Hepatic stellate cell (primary cell): ENCODE measurements at regions not wholly inside any gene's neighbourhood (a gene's known extent, or its start where the extent isn't known, plus 50 kb on each side); places are given as distances from the start of the nearest gene placed in this dataset.

Experiments used
- DNase-seq: peaks from one replicate; pipeline ENCODE4 v3.0.0; 2011; ENCODE audit warnings: low spot score

DNA sequence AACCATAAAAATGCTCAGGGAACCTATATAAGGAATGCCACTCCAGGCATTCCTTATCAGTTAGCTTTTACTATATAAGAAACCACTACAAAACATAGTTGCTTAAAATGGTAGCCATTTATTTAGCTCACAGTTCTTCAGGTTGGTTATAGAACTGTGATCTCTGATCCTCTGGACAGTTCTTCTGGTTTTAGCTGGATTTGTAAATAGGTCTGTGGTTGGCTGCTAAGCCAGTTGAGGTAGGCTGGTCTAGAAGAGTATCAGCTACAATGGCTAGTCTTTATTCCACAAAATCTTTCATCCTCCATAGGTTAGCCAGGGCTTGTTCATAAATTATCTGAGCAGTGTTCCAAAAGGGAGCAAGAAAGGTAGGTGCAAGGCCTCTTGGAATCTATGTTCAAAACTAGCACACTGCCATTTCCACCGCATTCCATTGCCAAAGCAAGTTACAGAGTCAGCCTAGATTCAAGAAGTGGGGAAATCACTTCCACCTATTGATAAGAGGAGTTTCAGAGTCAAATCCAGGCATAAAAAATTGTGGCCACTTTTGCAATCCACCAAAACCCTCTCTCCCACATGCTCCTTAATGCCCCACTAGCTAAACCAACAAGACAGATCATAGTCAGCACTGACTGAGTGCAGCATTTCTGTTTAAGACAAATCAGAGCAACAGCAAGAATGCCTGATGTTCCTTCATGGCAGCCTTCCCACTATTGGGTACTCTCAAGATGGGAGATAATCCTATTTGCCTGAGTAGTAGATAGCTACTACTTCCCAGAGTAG lies 146.4 kb downstream of the IRS1 start:
- no peak for DNase-seq

DNA sequence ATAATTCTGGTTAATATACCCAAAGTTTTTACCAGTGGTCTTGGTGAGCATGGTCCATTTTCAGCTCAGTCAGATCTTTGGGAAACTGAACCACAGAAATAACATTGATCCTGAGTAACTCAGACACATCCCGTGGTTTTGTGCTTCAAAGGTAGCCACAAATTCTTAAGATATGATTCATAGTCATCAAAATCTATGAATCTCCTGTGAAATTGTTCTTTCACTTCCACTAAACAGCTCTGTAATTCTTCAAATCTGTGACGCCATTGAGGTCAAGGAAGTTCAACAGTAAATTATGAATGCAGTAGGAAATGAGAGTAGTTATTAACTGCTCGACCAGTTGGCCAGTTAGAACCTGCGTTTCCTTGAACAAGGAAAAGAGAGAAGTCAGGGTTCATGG lies 147.3 kb downstream of the IRS1 start:
- DNase-seq = peak; percentile 48

DNA sequence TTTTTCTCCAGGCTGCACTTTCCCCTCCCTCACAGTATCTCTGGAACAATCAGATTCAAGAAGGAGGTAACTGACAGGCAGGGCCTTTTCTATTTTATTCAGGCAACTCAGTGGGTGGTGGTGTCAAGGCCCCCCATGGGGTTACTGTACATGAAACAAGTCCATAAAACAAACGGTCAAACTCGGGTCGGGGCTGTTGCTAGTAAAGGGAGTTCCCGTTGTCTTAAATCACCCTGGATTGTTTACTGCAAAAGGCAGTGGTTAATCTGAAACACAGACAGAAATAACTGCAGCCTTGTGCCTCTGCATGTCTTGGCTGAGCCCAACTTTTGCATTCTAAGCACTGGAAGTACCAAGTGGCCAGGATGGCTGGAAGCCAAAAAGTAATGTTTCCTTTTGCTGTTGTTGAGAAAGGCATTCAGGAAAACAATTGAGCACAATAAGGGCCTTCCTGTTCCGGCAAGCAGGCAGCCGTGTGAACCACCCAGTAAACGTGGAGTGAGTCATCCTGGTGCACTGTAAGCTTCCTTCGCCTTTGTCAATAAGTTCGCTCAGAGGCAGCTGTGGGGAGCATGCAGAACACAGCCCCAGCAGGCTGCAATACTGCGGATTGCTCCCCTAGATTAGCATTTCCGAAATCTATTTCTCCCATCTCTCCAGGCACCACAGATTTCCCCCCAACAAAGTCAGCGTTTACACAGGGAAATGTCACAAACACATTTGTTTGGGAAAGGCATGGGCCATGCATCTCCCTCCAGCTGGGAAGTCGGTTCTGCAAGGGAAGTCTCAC lies 149.6 kb downstream of the IRS1 start:
- peak; percentile 62 for DNase-seq

DNA sequence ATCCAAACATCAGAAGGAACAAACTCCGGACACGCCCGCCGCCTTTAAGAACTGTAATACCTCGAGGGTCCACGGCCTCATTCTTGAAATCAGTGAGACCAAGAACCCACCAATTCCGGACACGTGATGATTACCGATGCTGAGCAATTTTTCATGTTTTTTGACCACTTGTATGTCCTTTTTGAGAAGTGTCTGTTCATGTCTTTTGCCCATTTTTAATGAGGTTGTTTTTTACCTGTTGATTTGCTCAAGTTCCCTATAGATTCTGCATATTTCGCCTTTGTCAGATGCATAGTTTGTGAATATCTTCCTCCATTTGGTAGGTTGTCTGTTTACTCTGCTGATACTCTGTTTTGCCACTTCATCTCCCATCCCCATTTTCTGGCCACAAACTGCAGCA lies 150.4 kb downstream of the IRS1 start:
- DNase-seq = no peak

DNA sequence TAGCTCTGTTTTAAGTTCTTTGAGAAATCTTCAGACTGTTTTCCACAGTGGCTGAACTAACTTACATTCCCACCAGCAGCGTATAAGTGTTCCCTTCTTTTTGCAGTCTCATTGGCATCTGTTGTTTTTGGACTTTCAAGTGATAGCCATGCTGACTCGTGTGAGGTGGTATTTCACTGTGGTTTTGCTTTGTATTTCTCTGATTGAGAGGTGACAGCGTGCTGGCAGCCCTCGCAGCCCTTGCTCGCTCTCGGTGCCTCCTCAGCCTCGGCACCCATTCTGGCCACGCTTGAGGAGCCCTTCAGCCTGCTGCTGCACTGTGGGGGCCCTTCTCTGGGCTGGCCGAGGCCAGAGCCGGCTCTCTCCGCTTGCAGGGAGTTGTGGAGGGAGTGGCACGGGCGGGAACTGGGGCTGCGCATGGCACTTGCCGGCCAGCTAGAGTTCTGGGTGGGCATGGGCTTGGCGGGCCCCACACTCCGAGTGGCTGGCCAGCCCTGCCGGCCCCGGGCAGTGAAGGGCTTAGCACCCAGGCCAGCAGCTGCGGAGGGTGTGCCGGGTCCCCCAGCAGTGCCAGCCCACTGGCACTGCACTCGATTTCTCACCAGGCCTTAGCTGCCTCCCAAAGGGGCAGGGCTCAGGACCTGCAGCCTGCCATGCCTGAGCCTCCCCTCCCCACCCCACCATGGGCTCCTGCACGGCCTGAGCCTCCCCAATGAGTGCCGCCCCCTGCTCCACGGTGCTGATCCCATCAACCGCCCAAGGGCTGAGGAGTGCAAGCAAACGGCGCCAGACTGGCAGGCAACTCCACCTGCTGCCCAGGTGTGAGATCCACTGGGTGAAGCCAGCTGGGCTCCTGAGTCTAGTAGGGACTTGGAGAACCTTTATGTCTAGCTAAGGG lies 151.8 kb downstream of the IRS1 start:
- DNase-seq = no peak

DNA sequence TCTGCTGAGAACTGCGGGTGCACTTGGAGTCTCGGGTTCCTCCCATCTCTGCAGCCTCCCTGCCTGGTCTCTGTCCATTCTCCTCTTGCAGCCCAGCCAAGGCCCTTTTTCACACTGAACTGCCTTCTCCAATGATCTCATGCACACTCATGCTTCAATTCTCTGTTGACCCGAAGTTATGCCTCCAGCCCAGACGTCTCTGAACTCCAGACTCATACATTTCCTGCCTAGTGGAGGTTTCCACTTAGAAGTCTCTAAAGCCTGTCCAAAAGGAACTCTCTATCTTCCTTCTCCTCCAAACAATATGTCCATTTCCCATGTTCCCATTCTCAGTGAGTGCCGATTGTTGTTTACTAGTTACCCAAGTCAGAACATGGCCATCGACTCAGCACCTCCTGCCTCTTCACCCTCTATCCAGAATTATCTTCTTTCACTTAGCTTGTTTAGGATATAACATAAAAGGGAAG lies 155.2 kb downstream of the IRS1 start:
- DNase-seq = peak; percentile 44

DNA sequence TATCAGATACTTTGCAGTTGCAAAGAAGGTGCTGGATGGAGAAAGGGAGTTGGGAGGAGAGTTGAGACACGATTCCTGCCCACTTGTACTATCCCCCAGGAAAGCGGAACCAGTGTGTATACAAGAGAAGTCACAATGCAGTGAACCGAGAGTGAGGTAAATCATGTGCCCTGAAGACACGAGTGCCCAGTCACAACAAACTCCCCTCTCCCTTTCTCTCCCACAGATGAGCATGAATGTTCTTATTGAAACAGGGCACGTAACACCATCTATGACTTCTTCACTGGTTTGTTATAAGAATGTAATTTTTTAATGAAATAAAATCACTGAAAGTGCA lies 155.7 kb downstream of the IRS1 start:
- no peak for DNase-seq

DNA sequence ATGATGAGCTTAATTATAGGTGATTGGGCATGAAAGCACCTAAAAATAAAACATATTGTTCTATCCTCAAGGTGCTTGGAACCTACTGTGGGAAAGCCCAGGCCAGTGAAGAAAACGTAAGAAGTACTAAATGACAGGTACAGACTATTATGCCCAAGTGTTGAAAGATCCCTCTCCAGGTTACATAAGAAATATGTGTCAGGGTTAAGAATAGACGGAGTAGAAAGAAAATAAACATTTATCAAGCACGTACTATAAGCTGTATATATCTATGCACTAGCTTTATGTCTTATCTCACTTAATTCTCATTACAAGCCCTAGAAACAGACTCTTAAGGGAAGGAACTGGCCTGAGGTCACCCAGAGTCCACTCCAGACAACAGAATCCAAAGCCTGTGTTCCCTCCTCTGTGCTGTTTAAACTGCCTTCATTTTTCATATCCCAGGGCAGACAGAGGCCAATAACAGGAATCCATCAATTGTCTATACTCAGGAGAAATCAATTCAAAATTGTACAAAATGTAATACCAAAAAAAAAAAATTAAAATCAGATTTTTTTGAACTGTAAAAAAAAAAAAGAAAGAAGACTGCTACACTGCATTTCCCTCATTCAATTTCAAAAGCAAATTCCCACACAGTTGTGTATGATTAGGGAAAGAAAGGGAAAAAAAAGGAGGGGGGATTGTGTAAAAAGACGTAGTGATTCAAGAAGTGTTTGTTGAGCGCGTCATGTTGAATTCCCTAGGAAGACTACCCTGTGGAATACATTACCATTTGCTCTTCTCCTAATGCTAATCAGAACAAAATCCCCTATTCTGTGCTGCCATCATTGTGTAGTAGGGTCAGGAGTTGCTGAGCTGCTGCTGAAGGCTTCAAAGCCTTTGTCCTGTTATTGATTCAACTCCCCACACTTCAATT lies 156.3 kb downstream of the IRS1 start:
- no peak for DNase-seq

DNA sequence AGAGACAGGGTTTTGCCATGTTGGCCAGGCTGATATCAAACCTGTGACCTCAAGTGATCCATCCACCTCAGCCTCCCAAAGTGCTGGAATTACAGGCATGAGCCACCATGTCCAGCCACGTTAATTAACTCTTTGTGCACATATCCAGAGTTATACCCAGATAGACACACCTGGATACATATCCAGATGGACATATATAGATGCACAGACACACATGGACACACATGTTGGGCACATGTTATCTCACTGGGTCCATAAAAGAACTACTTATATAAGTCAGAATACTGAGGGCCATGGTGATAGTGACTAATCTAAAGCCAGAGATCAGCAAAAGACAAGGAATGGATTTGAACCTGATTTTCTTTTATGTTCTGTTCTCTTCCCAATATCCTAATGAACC lies 158.6 kb downstream of the IRS1 start:
- no peak for DNase-seq

DNA sequence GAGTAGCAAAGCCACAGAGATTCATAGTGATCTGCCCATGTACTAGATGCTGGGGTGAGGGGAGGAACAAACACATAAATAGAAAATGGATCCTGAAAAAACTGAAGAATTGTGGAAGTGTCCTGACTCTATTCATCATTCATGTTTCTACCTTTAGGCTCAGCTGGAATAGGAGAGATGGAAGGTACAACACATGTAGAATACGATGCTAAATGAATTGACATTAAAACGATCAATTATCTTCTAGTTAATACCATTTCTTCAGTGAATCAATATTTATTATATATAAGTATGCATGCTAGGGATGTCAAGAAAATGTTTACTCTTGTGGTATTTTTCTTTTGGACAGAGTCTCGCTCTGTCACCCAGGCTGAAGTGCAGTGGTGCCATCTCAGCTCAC lies 159.1 kb downstream of the IRS1 start:
- no peak for DNase-seq

DNA sequence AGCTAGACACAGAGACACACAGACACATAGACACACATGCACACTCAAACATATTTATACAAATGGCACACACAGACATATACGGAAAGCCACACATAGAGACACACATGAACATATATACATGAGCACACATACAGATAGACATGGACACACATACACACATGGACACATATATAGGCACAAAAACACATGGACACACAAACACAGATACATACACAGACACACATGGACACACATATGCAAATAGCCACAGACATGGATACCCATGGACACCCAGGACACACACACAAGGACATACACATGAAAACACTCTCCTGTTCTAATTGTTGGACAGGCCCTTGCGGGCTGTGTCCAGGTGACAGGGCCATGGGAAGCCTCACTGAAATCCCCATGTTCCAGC lies 160.1 kb downstream of the IRS1 start:
- no peak for DNase-seq

DNA sequence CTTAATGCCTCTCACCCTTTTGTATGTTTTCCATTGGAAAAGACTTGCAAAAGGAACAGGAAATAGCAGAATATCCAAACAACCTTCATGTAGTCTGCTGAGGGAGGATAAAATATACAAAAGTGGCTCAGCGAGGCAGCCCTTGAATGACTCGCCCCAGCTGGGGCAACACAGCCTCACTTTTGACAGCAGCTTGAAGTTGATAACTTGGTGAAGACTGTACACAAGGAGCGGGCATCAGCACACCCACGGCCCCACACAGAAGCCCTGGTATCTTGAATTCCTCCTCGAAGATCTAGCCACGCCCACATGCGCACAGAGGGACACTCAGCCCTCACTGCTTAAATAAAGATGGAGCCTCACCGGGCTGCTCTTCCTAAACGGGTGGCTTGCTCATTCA lies 161.0 kb downstream of the IRS1 start:
- DNase-seq = peak; percentile 27

DNA sequence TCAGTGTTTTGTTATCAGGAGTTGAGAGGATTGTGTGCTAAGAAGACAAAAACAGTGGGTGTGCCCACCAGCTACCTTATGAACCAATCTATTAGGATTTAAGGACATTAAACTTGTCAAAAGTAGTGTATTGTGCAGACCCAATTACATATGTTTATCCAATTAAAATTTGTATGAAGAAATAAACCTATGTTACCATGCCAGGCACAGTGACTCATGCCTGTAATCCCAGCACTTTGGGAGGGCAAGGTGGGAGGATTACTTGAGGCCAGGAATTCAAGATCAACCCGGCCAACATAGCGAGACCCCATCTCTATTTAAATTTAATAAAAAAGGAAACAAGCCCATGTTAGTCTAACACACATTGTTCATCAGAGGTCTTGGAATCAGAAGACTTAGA lies 162.2 kb downstream of the IRS1 start:
- DNase-seq = no peak

DNA sequence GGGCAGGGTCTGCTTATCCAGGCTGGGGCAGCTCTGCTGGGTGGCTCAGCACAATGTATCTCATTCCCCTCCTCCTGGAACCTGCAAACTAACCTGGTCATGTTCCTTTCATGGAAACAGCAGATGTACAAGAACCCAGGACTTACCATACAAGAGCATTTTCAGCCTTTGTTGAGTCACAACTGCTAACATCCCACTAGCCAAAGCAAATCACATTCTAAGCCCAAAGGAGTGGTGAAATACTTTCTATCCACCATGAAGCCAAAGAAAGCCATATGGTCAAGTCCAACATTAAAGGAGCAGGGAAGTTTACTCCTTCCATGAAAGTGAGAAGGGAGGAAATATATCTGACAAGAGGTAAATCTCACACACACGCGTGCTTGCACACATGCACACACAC lies 163.0 kb downstream of the IRS1 start:
- DNase-seq = no peak

DNA sequence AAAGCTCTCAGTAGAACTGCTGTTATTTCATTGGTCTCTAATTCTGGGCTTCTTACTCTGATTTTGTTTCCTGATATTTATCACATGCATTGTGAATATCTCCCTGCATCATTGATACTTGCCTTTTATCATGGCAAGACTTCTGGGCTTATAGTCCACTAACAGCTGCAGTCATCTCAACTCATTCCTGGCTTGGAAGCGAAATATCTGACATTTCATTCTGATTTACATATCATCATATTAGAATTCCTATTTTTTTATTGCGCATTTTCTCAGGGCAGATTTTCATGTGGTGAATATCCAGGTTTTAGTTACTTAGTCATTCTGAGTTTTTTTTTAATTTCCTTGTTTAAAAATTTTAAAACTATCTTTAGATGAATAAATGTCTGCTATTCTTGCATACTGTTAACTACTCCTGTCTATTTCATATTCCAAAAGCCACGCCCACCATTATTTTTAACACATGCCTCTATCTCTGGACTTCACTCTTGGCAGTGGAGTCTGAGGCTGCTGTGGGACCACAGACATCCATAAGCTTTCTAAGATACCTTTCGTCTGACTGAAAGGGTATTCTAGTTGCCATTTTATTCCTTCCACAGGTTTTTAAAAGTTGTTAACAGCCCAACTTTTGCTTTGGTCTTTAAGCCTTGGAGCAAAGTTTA lies 164.5 kb downstream of the IRS1 start:
- no peak for DNase-seq

DNA sequence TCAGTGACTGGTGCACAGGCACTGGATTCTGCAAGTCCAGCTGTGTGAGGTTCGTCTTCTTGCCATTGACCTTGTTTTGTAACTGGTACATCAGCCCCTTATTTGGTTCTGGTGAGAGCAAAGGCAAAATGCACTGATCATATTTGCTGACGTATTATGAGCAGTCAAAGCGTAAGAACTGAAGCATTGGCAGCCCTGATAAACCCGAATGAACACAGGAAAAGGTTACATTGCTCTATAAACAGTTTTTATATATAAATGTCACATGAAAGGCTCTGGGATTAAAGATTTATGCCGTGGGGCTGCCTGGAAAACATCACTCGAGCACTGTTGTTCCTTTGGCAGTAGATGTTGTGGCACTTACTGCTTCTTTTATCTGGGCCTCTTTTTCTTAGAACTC lies 167.9 kb downstream of the IRS1 start:
- no peak for DNase-seq

DNA sequence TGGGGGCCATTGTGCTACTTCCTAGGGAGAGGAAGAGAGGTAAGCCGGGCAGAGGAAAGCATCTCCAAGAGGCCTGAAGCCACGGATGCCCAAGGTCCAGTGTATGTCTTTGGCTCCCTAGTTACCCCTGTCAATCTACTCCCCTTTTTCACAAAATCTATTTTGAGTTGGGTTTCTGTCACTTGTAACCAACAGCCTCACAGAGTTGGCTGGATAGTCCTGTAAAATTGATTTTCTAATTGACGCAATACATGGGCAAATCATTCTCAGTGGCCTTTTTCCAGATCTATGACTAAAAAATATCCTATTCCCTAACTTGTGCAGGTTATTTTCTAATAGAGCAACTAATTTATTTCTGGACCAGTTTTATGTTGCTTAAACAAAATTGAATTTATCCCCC lies 168.4 kb downstream of the IRS1 start:
- no peak for DNase-seq

DNA sequence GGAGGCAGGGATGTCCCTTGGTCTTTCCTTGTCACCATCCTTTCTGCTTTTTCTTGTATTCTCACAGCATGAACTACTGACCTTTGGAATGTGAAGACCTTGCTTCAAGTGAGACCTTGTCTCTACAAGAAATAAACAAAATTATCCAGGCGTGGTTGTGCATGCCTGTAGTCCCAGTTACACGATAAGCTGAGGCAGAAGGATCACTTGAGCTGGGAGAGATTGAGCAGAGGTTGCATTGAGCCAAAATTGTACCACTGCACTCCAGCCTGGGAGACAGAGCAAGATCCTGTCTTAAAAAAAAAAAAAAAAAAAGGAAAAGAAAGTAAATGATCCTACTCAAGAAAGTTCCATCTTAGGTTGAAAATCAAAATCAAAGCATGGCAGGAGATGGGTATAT lies 173.7 kb downstream of the IRS1 start:
- no peak for DNase-seq

DNA sequence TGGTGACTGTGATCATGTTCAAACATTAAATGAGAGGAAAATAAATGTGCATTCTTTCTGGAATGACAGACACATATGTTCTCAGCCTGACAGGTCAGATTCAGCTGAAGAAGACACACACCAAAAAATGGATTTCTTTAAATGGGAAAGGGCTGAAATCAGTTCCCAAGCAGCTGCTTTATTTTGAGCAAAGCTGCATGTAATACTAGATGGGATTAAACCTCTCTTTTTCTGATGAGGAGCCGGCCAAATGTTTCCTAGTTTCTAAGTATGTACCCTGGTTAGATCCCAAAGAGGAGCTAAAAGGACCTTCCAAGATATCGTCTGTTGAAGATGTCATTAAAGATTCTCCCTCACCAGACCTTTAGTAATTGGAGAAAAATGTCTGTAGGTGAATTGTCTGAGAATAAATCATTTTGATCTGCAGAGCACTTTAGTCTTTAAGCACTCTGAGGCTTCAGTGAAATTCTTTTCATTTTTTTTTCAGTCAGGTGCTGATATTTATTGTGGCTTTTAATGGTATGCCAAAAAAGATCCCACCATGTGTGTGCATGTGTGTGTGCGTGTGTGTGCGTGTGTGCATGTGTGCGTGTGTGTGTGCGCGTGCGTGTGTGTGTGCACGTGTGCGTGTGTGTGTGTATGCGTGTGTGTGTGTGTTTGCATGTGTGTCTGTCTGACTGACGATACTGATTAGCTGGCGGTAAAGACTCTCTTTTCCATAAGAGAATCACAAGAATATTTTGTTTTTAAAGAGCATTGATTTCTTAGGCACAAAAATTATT lies 175.8 kb downstream of the IRS1 start:
- no peak for DNase-seq

DNA sequence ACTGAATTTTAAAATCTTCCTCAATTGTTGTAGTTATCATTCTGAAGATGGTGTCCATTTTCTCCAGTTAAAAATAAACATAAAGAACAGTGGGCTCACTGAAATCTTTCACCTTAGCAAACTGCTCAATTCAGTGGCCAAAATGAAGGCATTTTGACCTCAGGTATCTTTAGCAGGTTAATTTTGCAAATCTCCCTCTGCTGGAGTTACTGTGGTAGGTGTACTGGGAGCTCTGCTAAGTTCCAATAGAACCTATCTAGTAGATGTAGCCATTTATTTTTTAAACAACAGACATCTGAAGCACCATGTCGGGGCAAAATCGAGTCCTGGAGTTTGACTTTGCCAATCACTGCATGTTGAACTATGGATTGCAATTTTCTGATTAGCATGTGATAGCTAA lies 177.1 kb downstream of the IRS1 start:
- DNase-seq = no peak
